Neural cell (in vitro differentiated cells): ENCODE measurements at regions not wholly inside any gene's neighbourhood (a gene's known extent, or its start where the extent isn't known, plus 50 kb on each side); places are given as distances from the start of the nearest gene placed in this dataset.

Experiments
- CTCF ChIP-seq: fragments of 450-650 bp; IDR thresholded peaks from 2 replicates; pipeline ENCODE4 v1.5.1; 2014; ENCODE audit warnings: antibody characterized with exemption, mild to moderate bottlenecking, moderate library complexity; ENCODE audit not compliant: poor library complexity, severe bottlenecking
- EZH2 ChIP-seq: fragments of 200-600, 300-800 bp; shearing (Covaris generic), sonication (generic); IDR thresholded peaks from 2 replicates; pipeline ENCODE4 v1.6.1; 2014; ENCODE audit warnings: antibody characterized with exemption, low read length, borderline replicate concordance, mild to moderate bottlenecking; ENCODE audit not compliant: insufficient read depth, poor library complexity, severe bottlenecking
- MXI1 ChIP-seq: fragments of 450-650 bp; conservative IDR thresholded peaks from 2 replicates; pipeline ENCODE4 v1.6.1; 2014; ENCODE audit warnings: antibody characterized with exemption, mild to moderate bottlenecking; ENCODE audit not compliant: poor library complexity, severe bottlenecking
- SMC3 ChIP-seq: fragments of 450-650 bp; conservative IDR thresholded peaks from 2 replicates; pipeline ENCODE4 v1.6.1; 2014; ENCODE audit warnings: antibody characterized with exemption, mild to moderate bottlenecking, moderate library complexity; ENCODE audit not compliant: poor library complexity
- TAF1 ChIP-seq: IDR thresholded peaks from 2 replicates; pipeline ENCODE4 v1.6.1; 2012; ENCODE audit warnings: low read depth

DNA sequence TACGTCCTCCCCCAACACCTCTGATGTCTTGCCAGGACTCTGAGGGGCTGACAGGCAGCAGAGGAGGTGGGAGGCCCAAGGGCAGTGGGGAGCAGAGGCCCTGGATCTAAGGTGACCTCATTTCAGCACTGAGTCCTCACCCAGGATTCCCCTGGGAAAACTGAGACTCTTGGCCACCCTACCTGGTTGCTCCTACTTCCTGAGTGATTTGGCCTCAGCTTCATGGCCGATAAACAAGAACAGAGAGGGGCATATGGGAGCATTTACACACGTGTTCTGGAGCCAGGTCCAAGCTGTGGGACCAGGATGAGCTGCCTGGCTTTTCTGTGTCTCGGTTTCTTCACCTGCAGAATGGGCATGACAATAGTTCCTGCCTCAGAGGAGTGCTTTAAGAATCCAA is 133.8 kb downstream of the ANKRD60 start:
- no peak for TF ChIP-seq CTCF
- no peak for TF ChIP-seq EZH2
- TF ChIP-seq TAF1: no peak
- no peak for TF ChIP-seq MXI1
- no peak for TF ChIP-seq SMC3
